Mucosa of rectum (tissue), 2 donors: ENCODE measurements at regions not wholly inside any gene's neighbourhood (a gene's known extent, or its start where the extent isn't known, plus 50 kb on each side); places are given as distances from the start of the nearest gene placed in this dataset.
"Not testable (repeated sequence)": the region's sequence is repeated elsewhere in the genome, so short reads cannot be mapped to it uniquely, and the experiment has no call there.

Experiments used
- H3K27ac ChIP-seq, 2 donors: one replicate each; pipeline ENCODE4 v1.7.0; 2013; ENCODE audit warnings: inconsistent platforms in 2 of 2, low read depth in 2 of 2, low read length in 2 of 2
- H3K27me3 ChIP-seq, 2 donors: one replicate each; pipeline ENCODE4 v1.7.0; 2013; ENCODE audit warnings: low read length in 2 of 2; ENCODE audit not compliant: control insufficient read depth in 2 of 2, insufficient read depth in 2 of 2
- H3K36me3 ChIP-seq, 2 donors: one replicate each; pipeline ENCODE4 v1.7.0; 2013; ENCODE audit warnings: low read length in 2 of 2; ENCODE audit not compliant: control insufficient read depth in 2 of 2, insufficient read depth in 2 of 2
- H3K4me1 ChIP-seq, 2 donors: one replicate each; pipeline ENCODE4 v1.7.0; 2013; ENCODE audit warnings: low read length in 2 of 2, mild to moderate bottlenecking in 1 of 2; ENCODE audit not compliant: control insufficient read depth in 2 of 2, insufficient read depth in 2 of 2
- H3K4me3 ChIP-seq, 2 donors: one replicate each; pipeline ENCODE4 v1.7.0; 2013; ENCODE audit warnings: low read length in 2 of 2
- H3K9ac ChIP-seq, 2 donors: one replicate each; pipeline ENCODE4 v1.7.0; 2013; ENCODE audit warnings: low read length in 2 of 2, low read depth in 1 of 2, mild to moderate bottlenecking in 1 of 2
- H3K9me3 ChIP-seq, 2 donors: one replicate each; pipeline ENCODE4 v1.7.0; 2013; ENCODE audit warnings: low read length in 2 of 2; ENCODE audit not compliant: control insufficient read depth in 2 of 2
- donor health status: healthy.
- donor health status: Normal muscosa, but diverticular disease.

- H3K4me1 ChIP-seq, result no peaks in the 10 kb centered on the region
- H3K9ac ChIP-seq, result no peak overlapping the region
- H3K36me3 ChIP-seq, result no peaks in the 10 kb centered on the region
- no peak overlapping the region for H3K27ac ChIP-seq
- H3K4me3 ChIP-seq, result no peak overlapping the region
- H3K27me3 ChIP-seq, result no peaks in the 10 kb centered on the region
- H3K9me3 ChIP-seq, result no peaks in the 10 kb centered on the region
These were observed 308.8 kb upstream of the HS3ST5 start for GRCh38 chr6:114651611-114652010.

- no peak overlapping the region for H3K4me3 ChIP-seq
- H3K27me3 ChIP-seq, result no peaks in the 10 kb centered on the region
- H3K27ac ChIP-seq, result no peak overlapping the region
- H3K9ac ChIP-seq, result no peak overlapping the region
- H3K4me1 ChIP-seq, result no peaks in the 10 kb centered on the region
- H3K9me3 ChIP-seq, result no peaks in the 10 kb centered on the region
- no peaks in the 10 kb centered on the region for H3K36me3 ChIP-seq
These were observed 308.1 kb upstream of the HS3ST5 start for GRCh38 chr6:114650891-114651290.

GRCh38 chr6:114649298-114649697 lies 306.5 kb upstream of the HS3ST5 start:
- Histone ChIP-seq H3K27ac (no peak overlapping the region), H3K36me3 (no peaks in the 10 kb centered on the region), H3K27me3 (no peaks in the 10 kb centered on the region), H3K4me1 (no peaks in the 10 kb centered on the region), H3K9me3 (no peaks in the 10 kb centered on the region), H3K9ac (no peak overlapping the region), H3K4me3 (no peak overlapping the region)

GRCh38 chr6:114648847-114649246 lies 306.0 kb upstream of the HS3ST5 start:
- Histone ChIP-seq H3K4me3 (no peak overlapping the region), H3K27me3 (no peaks in the 10 kb centered on the region), H3K4me1 (no peaks in the 10 kb centered on the region), H3K27ac (no peak overlapping the region), H3K36me3 (no peaks in the 10 kb centered on the region), H3K9me3 (no peaks in the 10 kb centered on the region), H3K9ac (no peak overlapping the region)

- H3K9me3 ChIP-seq, result no peaks in the 10 kb centered on the region
- no peaks in the 10 kb centered on the region for H3K36me3 ChIP-seq
- no peaks in the 10 kb centered on the region for H3K4me1 ChIP-seq
- H3K9ac ChIP-seq, result no peak overlapping the region
- no peaks in the 10 kb centered on the region for H3K27me3 ChIP-seq
- no peak overlapping the region for H3K27ac ChIP-seq
- H3K4me3 ChIP-seq, result no peak overlapping the region
These were observed 295.5 kb upstream of the HS3ST5 start for GRCh38 chr6:114638341-114638740.

GRCh38 chr6:114634016-114634415 lies 291.2 kb upstream of the HS3ST5 start:
- Histone ChIP-seq H3K36me3 (no peaks in the 10 kb centered on the region), H3K9ac (no peak overlapping the region), H3K27ac (no peak overlapping the region), H3K9me3 (no peaks in the 10 kb centered on the region), H3K4me3 (no peak overlapping the region), H3K4me1 (no peaks in the 10 kb centered on the region), H3K27me3 (no peaks in the 10 kb centered on the region)

GRCh38 chr6:114626226-114626625 lies 283.4 kb upstream of the HS3ST5 start:
- not testable (repeated sequence) for H3K9me3 ChIP-seq, H3K4me1 ChIP-seq, H3K4me3 ChIP-seq, H3K9ac ChIP-seq, H3K36me3 ChIP-seq, H3K27ac ChIP-seq, H3K27me3 ChIP-seq

- Histone ChIP-seq H3K36me3 (no peaks in the 10 kb centered on the region), H3K27me3 (no peaks in the 10 kb centered on the region), H3K4me3 (no peak overlapping the region), H3K4me1 (no peaks in the 10 kb centered on the region), H3K9ac (no peak overlapping the region), H3K9me3 (no peaks in the 10 kb centered on the region), H3K27ac (no peak overlapping the region)
These were observed 276.9 kb upstream of the HS3ST5 start for GRCh38 chr6:114619621-114620200.

GRCh38 chr6:114611696-114612095 lies 268.9 kb upstream of the HS3ST5 start:
- no peak overlapping the region for H3K4me3 ChIP-seq
- H3K27me3 ChIP-seq, result no peaks in the 10 kb centered on the region
- no peak overlapping the region for H3K27ac ChIP-seq
- no peak overlapping the region for H3K9ac ChIP-seq
- H3K9me3 ChIP-seq, result no peaks in the 10 kb centered on the region
- H3K36me3 ChIP-seq, result no peaks in the 10 kb centered on the region
- no peaks in the 10 kb centered on the region for H3K4me1 ChIP-seq

GRCh38 chr6:114608091-114608490 lies 265.3 kb upstream of the HS3ST5 start:
- Histone ChIP-seq H3K27ac (no peak overlapping the region), H3K9ac (no peak overlapping the region), H3K4me3 (no peak overlapping the region), H3K27me3 (no peaks in the 10 kb centered on the region), H3K4me1 (no peaks in the 10 kb centered on the region), H3K36me3 (no peaks in the 10 kb centered on the region), H3K9me3 (no peaks in the 10 kb centered on the region)

- H3K4me3 ChIP-seq, result no peak overlapping the region
- no peaks in the 10 kb centered on the region for H3K36me3 ChIP-seq
- H3K9me3 ChIP-seq, result no peaks in the 10 kb centered on the region
- no peak overlapping the region for H3K9ac ChIP-seq
- no peak overlapping the region for H3K27ac ChIP-seq
- no peaks in the 10 kb centered on the region for H3K4me1 ChIP-seq
- H3K27me3 ChIP-seq, result no peaks in the 10 kb centered on the region
These were observed 262.8 kb upstream of the HS3ST5 start for GRCh38 chr6:114605656-114606055.
